Motor neuron (in vitro differentiated cells): ENCODE measurements at regions not wholly inside any gene's neighbourhood (a gene's known extent, or its start where the extent isn't known, plus 50 kb on each side); places are given as distances from the start of the nearest gene placed in this dataset.
"Not testable (repeated sequence)": the region's sequence is repeated elsewhere in the genome, so short reads cannot be mapped to it uniquely, and the experiment has no call there.

Experiments used
- ATAC-seq, 8 experiments: fragments of 200-7000 bp; cut with Tn5 transposase; replicated peaks in 6 of 8; 2 replicates each; pipeline ENCODE4 v1.8.0; 2021; ENCODE audit warnings: mild to moderate bottlenecking in 8 of 8, moderate library complexity in 8 of 8
- H3K27ac ChIP-seq, 2 donors: fragments of 250-450 bp; sonication (Bioruptor Pico); 2 replicates each; pipeline ENCODE4 v1.9.0; 2021; ENCODE audit warnings: antibody characterized with exemption in 2 of 2, mild to moderate bottlenecking in 2 of 2, moderate library complexity in 1 of 2
- H3K4me1 ChIP-seq, 2 donors: fragments of 250-450 bp; sonication (Bioruptor Pico); replicated peaks in 1 of 2; 2 replicates each; pipeline ENCODE4 v1.6.1; 2021; ENCODE audit warnings: antibody characterized with exemption in 2 of 2, mild to moderate bottlenecking in 2 of 2, moderate library complexity in 1 of 2
- H3K4me3 ChIP-seq, 5 donors: fragments of 250-450 bp; sonication (Bioruptor Pico); 2 replicates each; pipeline ENCODE4 v1.9.0; 2021; ENCODE audit warnings: antibody characterized with exemption in 5 of 5, mild to moderate bottlenecking in 5 of 5, moderate library complexity in 4 of 5
- WGBS, 10 experiments: fragments of 450-650 bp; shearing (Covaris generic); methylation state at CpG; one replicate each; pipeline ENCODE4 v1.0.0; 2022; 5-methylcytosine and 5-hydroxymethylcytosine counted together
- in situ Hi-C, 9 experiments: fragments of 400-800 bp; cut with MboI; loops; one replicate each; pipeline ENCODE4 v1.15.0; 2021; ENCODE audit warnings: low sequenced_read_pairs in 9 of 9, low pct_unique_long_range_greater_than_20kb in 2 of 9; ENCODE audit not compliant: unreplicated experiment in 9 of 9

- no peak overlapping the region for H3K4me3 ChIP-seq
- H3K4me1 ChIP-seq = peaks cover 8 to 11% of the 10 kb centered on the region in 2 donors
- in situ Hi-C loops = loop anchor here in 2 of 9 experiments (25.0 kb wide), 2 partner anchors 359 to 684 kb away; no protein-coding TSS in a partner anchor
- whole genome bisulfite sequencing, 10 experiments = 57 to 100% (median 80%) methylated on average over 1 of the region's 2 CpGs; no CpG with 5 or more reads in 7 of the 10 experiments
- peak in 4 of 8 experiments; percentile 49 to 95 (median 86) for ATAC-seq
- H3K27ac ChIP-seq = no peak overlapping the region
Measured at GRCh38 chr15:38002883-38003477, 68.5 kb downstream of the TMCO5A start.

GRCh38 chr15:38004218-38004861 lies 69.9 kb downstream of the TMCO5A start:
- in situ Hi-C loops = loop anchor here in 2 of 9 experiments (25.0 kb wide), 2 partner anchors 358 to 683 kb away; no protein-coding TSS in a partner anchor

DNA sequence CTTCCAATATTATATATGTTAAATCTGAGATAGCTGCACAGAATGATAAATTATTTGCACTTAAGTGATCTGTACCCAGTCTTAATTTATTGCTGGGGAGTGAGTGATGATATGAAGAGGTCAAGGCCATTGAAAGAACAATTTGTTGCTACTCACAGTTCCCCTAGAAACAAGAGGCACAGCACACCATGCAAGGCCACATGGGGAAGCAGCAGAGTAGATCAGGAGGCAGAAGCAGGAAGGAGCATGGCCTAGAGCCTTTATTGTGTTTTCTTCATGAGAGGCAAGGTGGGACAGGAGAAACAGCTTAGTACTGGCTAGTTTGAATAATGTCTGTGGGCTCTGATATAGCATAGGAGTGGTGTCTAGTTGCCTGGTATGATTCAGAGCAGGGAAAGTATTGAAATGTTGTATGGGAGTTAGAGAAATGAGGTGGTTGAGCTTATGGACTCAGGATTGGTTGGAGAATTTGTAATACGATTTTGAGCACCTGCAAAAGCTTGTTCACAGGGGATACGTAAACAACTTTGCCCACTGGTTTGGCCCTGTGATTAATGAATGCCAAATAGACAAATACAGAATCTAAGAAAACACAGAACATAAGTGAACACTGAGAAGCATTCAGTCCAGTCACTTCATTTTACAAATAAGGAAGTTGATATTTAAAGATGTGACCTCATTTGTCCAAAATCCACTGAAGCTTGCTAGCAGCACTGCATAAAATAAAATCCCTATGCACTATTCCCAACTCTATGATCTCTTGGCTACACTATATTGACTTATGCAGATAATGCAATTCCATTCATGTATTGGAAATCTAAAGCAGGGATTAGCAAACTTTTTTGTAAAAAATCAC lies 71.7 kb downstream of the TMCO5A start:
- 20 to 94% (median 67%) methylated on average over 1 to 2 of the region's 2 CpGs; no CpG with 5 or more reads in 3 of the 10 experiments for WGBS, 10 experiments
- no peak overlapping the region for H3K4me3 ChIP-seq
- peak; percentile 31 to 80 (median 66) for ATAC-seq
- no peak overlapping the region for H3K27ac ChIP-seq
- in situ Hi-C loops = loop anchor here in 2 of 9 experiments (25.0 kb wide), 2 partner anchors 356 to 681 kb away; no protein-coding TSS in a partner anchor
- peaks cover 8 to 11% of the 10 kb centered on the region in 2 donors for H3K4me1 ChIP-seq

More at GRCh38 chr15:38004218-38004861, 69.9 kb downstream of the TMCO5A start:
- Histone ChIP-seq H3K27ac (no peak overlapping the region), H3K4me1 (peaks cover 8 to 11% of the 10 kb centered on the region in 2 donors), H3K4me3 (no peak overlapping the region)
- no peak for ATAC-seq
- 60 to 100% (median 90%) methylated on average over 1 to 4 of the region's 4 CpGs; no CpG with 5 or more reads in 3 of the 10 experiments for WGBS, 10 experiments

GRCh38 chr15:38010395-38010794 lies 76.0 kb downstream of the TMCO5A start:
- no peak overlapping the region for H3K4me3 ChIP-seq
- no peak overlapping the region for H3K27ac ChIP-seq
- ATAC-seq = no peak
- 40 to 94% (median 90%) methylated on average over 1 to 5 of the region's 6 CpGs; no CpG with 5 or more reads in 3 of the 10 experiments for WGBS, 10 experiments
- peaks cover 8 to 11% of the 10 kb centered on the region in 2 donors for H3K4me1 ChIP-seq
- in situ Hi-C loops = loop anchor here in 2 of 9 experiments (10.0 to 25.0 kb wide), 3 partner anchors 64 to 677 kb away; no protein-coding TSS in a partner anchor

GRCh38 chr15:38012894-38013293 lies 78.5 kb downstream of the TMCO5A start:
- no peak for ATAC-seq
- in situ Hi-C loops = loop anchor here in 2 of 9 experiments (10.0 to 25.0 kb wide), 3 partner anchors 62 to 674 kb away; no protein-coding TSS in a partner anchor
- H3K4me3 ChIP-seq = no peak overlapping the region
- WGBS, 10 experiments = 71 to 88% (median 78%) methylated on average over 1 of the region's 1 CpG; no CpG with 5 or more reads in 7 of the 10 experiments
- H3K27ac ChIP-seq = no peak overlapping the region
- H3K4me1 ChIP-seq = no peaks in the 10 kb centered on the region

GRCh38 chr15:38017721-38018120 lies 83.3 kb downstream of the TMCO5A start:
- no peak overlapping the region for H3K27ac ChIP-seq
- H3K4me3 ChIP-seq = no peak overlapping the region
- ATAC-seq = no peak
- no peaks in the 10 kb centered on the region for H3K4me1 ChIP-seq
- in situ Hi-C loops = loop anchor here in 2 of 9 experiments (10.0 to 25.0 kb wide), 3 partner anchors 57 to 670 kb away; no protein-coding TSS in a partner anchor
- 60 to 100% (median 95%) methylated on average over 1 to 5 of the region's 6 CpGs; no CpG with 5 or more reads in 1 of the 10 experiments for WGBS, 10 experiments

DNA sequence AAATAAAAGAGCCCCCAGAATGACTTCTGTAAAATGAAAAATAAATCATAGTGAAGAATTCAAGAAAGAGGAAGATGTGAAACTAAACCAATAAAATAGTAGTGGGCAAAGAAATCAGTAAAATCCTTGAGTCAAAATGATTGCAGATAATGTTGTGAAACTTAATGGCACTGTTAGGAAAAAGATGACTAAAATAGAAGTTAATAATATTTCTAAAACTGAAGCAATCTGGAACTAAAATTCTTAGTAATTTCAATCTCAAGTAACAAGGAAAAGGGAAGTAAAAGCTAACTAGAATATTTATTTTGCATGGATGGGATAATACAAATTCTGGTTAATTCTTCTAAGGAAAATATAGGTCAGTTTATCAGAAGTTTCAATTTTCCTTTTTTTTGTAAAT lies 84.6 kb downstream of the TMCO5A start:
- H3K27ac ChIP-seq = no peak overlapping the region
- no peak overlapping the region for H3K4me3 ChIP-seq
- no peaks in the 10 kb centered on the region for H3K4me1 ChIP-seq
- ATAC-seq = no peak
- in situ Hi-C loops = loop anchor here in 2 of 9 experiments (10.0 to 25.0 kb wide), 3 partner anchors 56 to 668 kb away; no protein-coding TSS in a partner anchor

GRCh38 chr15:38021259-38021658 lies 86.8 kb downstream of the TMCO5A start:
- no peaks in the 10 kb centered on the region for H3K4me1 ChIP-seq
- in situ Hi-C loops = loop anchor here in 2 of 9 experiments (25.0 kb wide), 2 partner anchors 341 to 666 kb away; no protein-coding TSS in a partner anchor
- no peak overlapping the region for H3K27ac ChIP-seq
- 69 to 100% (median 93%) methylated on average over 1 of the region's 1 CpG; no CpG with 5 or more reads in 6 of the 10 experiments for whole genome bisulfite sequencing, 10 experiments
- ATAC-seq = no peak
- no peak overlapping the region for H3K4me3 ChIP-seq

DNA sequence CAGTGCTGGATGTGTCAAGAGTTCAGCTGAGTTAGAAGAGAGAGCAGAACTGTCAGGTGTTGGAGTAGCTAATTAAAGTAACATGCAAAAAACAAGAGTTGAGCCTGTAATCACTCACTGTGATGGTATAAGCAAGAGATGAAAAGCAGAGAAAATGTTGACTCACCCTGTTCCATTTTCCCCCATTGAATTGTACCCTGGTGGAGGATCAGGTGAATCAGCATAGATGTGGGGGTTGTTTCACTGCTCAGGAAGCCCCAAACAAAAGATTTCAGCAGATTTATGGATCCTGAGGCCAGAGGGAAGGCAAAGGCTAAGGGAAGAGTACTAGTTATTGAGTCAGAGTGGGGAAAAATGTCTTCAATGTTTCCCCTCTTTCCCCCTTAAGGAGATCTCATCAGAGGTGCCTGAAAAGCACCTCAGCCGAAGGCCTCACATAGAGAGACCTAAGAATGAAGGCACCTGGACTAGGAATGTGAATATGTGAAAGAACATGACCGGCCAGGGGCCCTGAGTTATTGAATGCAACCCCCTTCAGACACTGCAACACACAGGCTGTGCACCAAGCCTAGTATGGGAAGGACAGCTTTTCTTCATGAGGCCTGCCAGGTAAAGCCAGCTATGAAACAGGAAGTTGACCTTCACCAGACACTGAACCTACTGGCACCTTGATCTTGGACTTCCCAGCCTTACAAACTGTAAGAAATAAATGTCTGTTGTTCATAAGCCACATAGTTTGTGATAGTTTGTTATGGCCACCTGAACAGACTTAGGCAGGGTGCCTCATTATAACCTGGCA lies 90.1 kb downstream of the TMCO5A start:
- no peak for ATAC-seq
- Histone ChIP-seq H3K27ac (no peak overlapping the region), H3K4me1 (no peaks in the 10 kb centered on the region), H3K4me3 (no peak overlapping the region)
- in situ Hi-C loops = loop anchor here in 2 of 9 experiments (25.0 kb wide), 2 partner anchors 338 to 663 kb away; no protein-coding TSS in a partner anchor
- 35 to 100% (median 83%) methylated on average over 1 to 2 of the region's 2 CpGs; no CpG with 5 or more reads in 5 of the 10 experiments for WGBS, 10 experiments

- ATAC-seq, in situ Hi-C loops, H3K4me3 ChIP-seq, H3K27ac ChIP-seq, H3K4me1 ChIP-seq: not testable (repeated sequence)
- WGBS, 10 experiments = 83 to 100% (median 100%) methylated on average over 1 of the region's 1 CpG; no CpG with 5 or more reads in 3 of the 10 experiments
Measured at GRCh38 chr15:38025656-38026055, 91.2 kb downstream of the TMCO5A start.

DNA sequence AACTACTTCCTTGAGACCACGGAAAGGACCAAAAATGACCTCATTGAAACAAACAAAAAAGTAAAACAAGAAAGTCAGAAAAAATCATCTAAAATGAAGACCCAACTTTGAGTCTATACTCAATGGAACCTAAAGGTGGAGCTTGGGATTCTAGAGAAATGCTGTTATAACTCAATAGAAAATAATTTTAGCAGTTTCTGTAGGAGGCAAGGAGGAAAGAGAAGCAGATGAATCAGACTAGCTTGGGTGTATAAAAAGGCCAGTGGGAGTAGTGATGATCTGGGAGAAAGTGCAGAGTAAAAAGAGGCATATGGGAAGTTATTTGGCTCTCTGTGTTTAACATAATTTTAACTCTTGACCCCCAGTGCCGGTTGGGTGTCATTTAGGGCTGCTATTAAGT lies 94.4 kb downstream of the TMCO5A start:
- H3K4me1 ChIP-seq = no peaks in the 10 kb centered on the region
- 0 to 100% (median 77%) methylated on average over 1 to 2 of the region's 2 CpGs; no CpG with 5 or more reads in 1 of the 10 experiments for WGBS, 10 experiments
- no peak overlapping the region for H3K27ac ChIP-seq
- in situ Hi-C loops = no loop called here
- ATAC-seq = no peak
- H3K4me3 ChIP-seq = no peak overlapping the region

DNA sequence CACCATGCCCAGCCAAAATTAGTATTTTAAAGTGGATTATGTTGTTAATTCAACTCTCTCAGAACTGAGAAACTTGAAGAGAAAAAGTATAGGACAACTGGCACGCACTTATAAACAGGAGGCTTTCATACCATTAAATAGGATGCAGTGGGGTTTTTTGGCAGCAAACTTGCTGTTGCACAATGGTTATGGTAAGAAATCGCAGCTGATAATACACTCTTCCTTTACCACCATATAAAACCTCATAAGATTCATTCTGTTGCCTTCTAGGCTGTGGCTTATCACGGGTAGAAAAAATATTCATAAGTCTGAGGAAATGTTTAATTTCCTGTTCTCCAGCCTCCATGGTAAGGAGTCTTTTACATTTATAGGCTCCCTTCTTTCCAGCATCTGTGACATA lies 95.3 kb downstream of the TMCO5A start:
- in situ Hi-C loops = no loop called here
- Histone ChIP-seq H3K27ac (no peak overlapping the region), H3K4me1 (no peaks in the 10 kb centered on the region), H3K4me3 (no peak overlapping the region)
- 29 to 100% (median 90%) methylated on average over 1 to 3 of the region's 3 CpGs; no CpG with 5 or more reads in 1 of the 10 experiments for WGBS, 10 experiments
- no peak for ATAC-seq
